CD8-positive, alpha-beta memory T cell (primary cell): ENCODE measurements at regions not wholly inside any gene's neighbourhood (a gene's known extent, or its start where the extent isn't known, plus 50 kb on each side); places are given as distances from the start of the nearest gene placed in this dataset.

Experiments
- CTCF ChIA-PET: fragments of 350-600 bp; sonication (Branson Sonifier 250); formaldehyde crosslinking; loops from one replicate; lab custom pipeline; 2021; ENCODE audit warnings: antibody characterized with exemption; lab: Charles Lee
- POLR2A ChIA-PET: fragments of 350-600 bp; sonication (Branson Sonifier 250); formaldehyde crosslinking; loops from one replicate; lab custom pipeline; 2021; ENCODE audit warnings: antibody characterized with exemption; lab: Charles Lee
- DNase-seq, 5 donors: peaks; one replicate each; pipeline versions ENCODE4 v3.0.0 to v3.0.0-alpha.2; 2020 to 2022; ENCODE audit warnings: mixed read lengths in 1 of 5
- H3K27ac ChIP-seq: one replicate; pipeline ENCODE4 v1.7.0; 2013; ENCODE audit warnings: low read depth, mild to moderate bottlenecking, low read length, moderate library complexity
- H3K27me3 ChIP-seq: 2 replicates; pipeline ENCODE4 v1.7.0; 2013; ENCODE audit warnings: low read length, mild to moderate bottlenecking; ENCODE audit not compliant: insufficient read depth, poor library complexity, severe bottlenecking
- H3K36me3 ChIP-seq: 2 replicates; pipeline ENCODE4 v1.7.0; 2013; ENCODE audit warnings: mild to moderate bottlenecking, low read length, moderate library complexity; ENCODE audit not compliant: insufficient read depth
- H3K4me1 ChIP-seq: 2 replicates; pipeline ENCODE4 v1.7.0; 2013; ENCODE audit warnings: mild to moderate bottlenecking, low read length, moderate library complexity; ENCODE audit not compliant: insufficient read depth
- H3K4me3 ChIP-seq: 2 replicates; pipeline ENCODE4 v1.7.0; 2013; ENCODE audit warnings: mild to moderate bottlenecking, low read length
- H3K9me3 ChIP-seq: 2 replicates; pipeline ENCODE4 v1.7.0; 2013; ENCODE audit warnings: mild to moderate bottlenecking, low read length
- H3K27ac Mint-ChIP-seq, 8 donors: one replicate each; pipeline ENCODE4 v1.8.0; 2020 to 2021; ENCODE audit warnings: mixed read lengths in 8 of 8, mild to moderate bottlenecking in 6 of 8, inconsistent platforms in 3 of 8, moderate library complexity in 3 of 8
- H3K27me3 Mint-ChIP-seq, 2 donors: one replicate each; pipeline ENCODE4 v1.8.0; 2020 to 2021; ENCODE audit warnings: mixed read lengths in 2 of 2, mild to moderate bottlenecking in 1 of 2, moderate library complexity in 1 of 2
- H3K36me3 Mint-ChIP-seq, 3 donors: one replicate each; pipeline ENCODE4 v1.8.0; 2020 to 2021; ENCODE audit warnings: mixed read lengths in 3 of 3, inconsistent platforms in 1 of 3, mild to moderate bottlenecking in 1 of 3
- H3K4me1 Mint-ChIP-seq, 3 donors: one replicate each; pipeline ENCODE4 v1.8.0; 2020 to 2021; ENCODE audit warnings: mixed read lengths in 3 of 3, inconsistent platforms in 1 of 3, mild to moderate bottlenecking in 1 of 3
- H3K4me3 Mint-ChIP-seq, 7 donors: one replicate each; pipeline ENCODE4 v1.8.0; 2020 to 2021; ENCODE audit warnings: mixed read lengths in 7 of 7, mild to moderate bottlenecking in 6 of 7, moderate library complexity in 4 of 7, inconsistent platforms in 2 of 7
- H3K9me3 Mint-ChIP-seq, 5 donors: one replicate each; pipeline ENCODE4 v1.8.0; 2020 to 2022; ENCODE audit warnings: mixed read lengths in 5 of 5, mild to moderate bottlenecking in 3 of 5, moderate library complexity in 2 of 5, inconsistent platforms in 1 of 5

- no peak for DNase-seq
- Histone ChIP-seq H3K4me1 (no peaks in the 10 kb centered on the region), H3K27me3 (no peaks in the 10 kb centered on the region), H3K36me3 (no peaks in the 10 kb centered on the region), H3K9me3 (no peaks in the 10 kb centered on the region), H3K4me3 (no peak overlapping the region), H3K27ac (no peak overlapping the region)
- peaks cover 0 to 6% (median 0%) of the 10 kb centered on the region in 5 donors for H3K9me3 Mint-ChIP-seq
- CTCF ChIA-PET: no interaction called here
- H3K27ac Mint-ChIP-seq: no peak overlapping the region
- H3K4me1 Mint-ChIP-seq: no peaks in the 10 kb centered on the region
- no peaks in the 10 kb centered on the region for H3K36me3 Mint-ChIP-seq
- H3K4me3 Mint-ChIP-seq: no peak overlapping the region
- POLR2A ChIA-PET: no interaction called here
- no peaks in the 10 kb centered on the region for H3K27me3 Mint-ChIP-seq
Measured at GRCh38 chr2:223165423-223166214, 113.6 kb downstream of the KCNE4 start.

GRCh38 chr2:223166215-223166493 is 114.2 kb downstream of the KCNE4 start:
- Mint-ChIP-seq H3K9me3 (peaks cover 0 to 6% (median 0%) of the 10 kb centered on the region in 5 donors), H3K27ac (no peak overlapping the region), H3K27me3 (no peaks in the 10 kb centered on the region), H3K4me3 (no peak overlapping the region), H3K4me1 (no peaks in the 10 kb centered on the region), H3K36me3 (no peaks in the 10 kb centered on the region)
- ChIA-PET POLR2A (no interaction called here), CTCF (no interaction called here)
- H3K27me3 ChIP-seq: no peaks in the 10 kb centered on the region
- H3K27ac ChIP-seq: no peak overlapping the region
- no peak overlapping the region for H3K4me3 ChIP-seq
- no peaks in the 10 kb centered on the region for H3K9me3 ChIP-seq
- no peaks in the 10 kb centered on the region for H3K4me1 ChIP-seq
- H3K36me3 ChIP-seq: no peaks in the 10 kb centered on the region
- no peak for DNase-seq

GRCh38 chr2:223166983-223167650 is 115.1 kb downstream of the KCNE4 start:
- H3K27ac ChIP-seq: no peak overlapping the region
- Mint-ChIP-seq H3K4me3 (no peak overlapping the region), H3K9me3 (peaks cover 0 to 6% (median 0%) of the 10 kb centered on the region in 5 donors), H3K4me1 (no peaks in the 10 kb centered on the region), H3K36me3 (no peaks in the 10 kb centered on the region), H3K27me3 (no peaks in the 10 kb centered on the region), H3K27ac (no peak overlapping the region)
- no peaks in the 10 kb centered on the region for H3K9me3 ChIP-seq
- POLR2A ChIA-PET: no interaction called here
- no peaks in the 10 kb centered on the region for H3K36me3 ChIP-seq
- no peaks in the 10 kb centered on the region for H3K4me1 ChIP-seq
- CTCF ChIA-PET: no interaction called here
- no peaks in the 10 kb centered on the region for H3K27me3 ChIP-seq
- no peak for DNase-seq
- no peak overlapping the region for H3K4me3 ChIP-seq

DNA sequence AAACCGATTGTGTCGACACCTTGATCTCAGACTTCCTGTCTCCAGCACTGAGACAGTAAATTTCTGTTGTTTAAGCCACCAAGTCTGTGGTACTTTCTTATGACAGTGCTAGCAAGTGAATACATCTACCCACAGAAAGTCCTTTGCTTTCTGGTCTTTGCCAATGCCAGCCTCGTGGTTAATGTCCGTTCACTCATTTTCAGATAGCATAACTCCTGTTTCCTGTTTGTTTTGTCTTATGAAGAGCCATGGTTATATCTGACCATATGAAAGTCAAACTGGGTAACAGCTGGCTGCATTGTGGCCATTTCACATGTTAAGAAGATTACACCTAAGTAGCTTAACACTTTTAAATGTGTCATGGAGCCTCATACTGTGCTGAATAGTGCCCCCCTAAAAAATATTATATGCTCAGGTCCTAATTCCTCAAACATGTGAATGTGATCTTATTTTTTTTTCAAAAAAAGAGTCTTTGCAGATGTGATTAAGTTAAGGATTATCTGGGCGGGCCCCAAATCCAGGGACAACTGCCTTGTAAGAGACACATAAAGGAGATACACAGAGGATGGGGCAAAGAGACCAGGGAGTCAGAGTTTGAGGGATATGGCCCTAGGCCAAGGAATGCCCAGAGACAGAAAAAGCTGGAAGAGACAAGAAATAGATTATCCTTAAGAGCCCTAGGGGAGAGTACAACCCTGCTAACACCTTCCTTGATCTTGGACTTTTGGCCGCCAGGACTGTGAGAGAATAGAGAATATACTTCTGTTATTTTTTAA is 118.0 kb downstream of the KCNE4 start:
- no peak for DNase-seq
- Mint-ChIP-seq H3K9me3 (peaks cover 0 to 6% (median 0%) of the 10 kb centered on the region in 5 donors), H3K27ac (no peak overlapping the region), H3K36me3 (no peaks in the 10 kb centered on the region), H3K4me3 (no peak overlapping the region), H3K4me1 (no peaks in the 10 kb centered on the region), H3K27me3 (peaks cover 0 to 2% of the 10 kb centered on the region in 2 donors)
- no peaks in the 10 kb centered on the region for H3K36me3 ChIP-seq
- H3K27ac ChIP-seq: no peak overlapping the region
- CTCF ChIA-PET: no interaction called here
- no peaks in the 10 kb centered on the region for H3K4me1 ChIP-seq
- POLR2A ChIA-PET: no interaction called here
- no peaks in the 10 kb centered on the region for H3K27me3 ChIP-seq
- H3K4me3 ChIP-seq: no peak overlapping the region
- H3K9me3 ChIP-seq: no peaks in the 10 kb centered on the region

GRCh38 chr2:223176970-223177369 is 125.0 kb downstream of the KCNE4 start:
- H3K36me3 ChIP-seq: no peaks in the 10 kb centered on the region
- Mint-ChIP-seq H3K4me1 (no peaks in the 10 kb centered on the region), H3K36me3 (no peaks in the 10 kb centered on the region), H3K9me3 (no peaks in the 10 kb centered on the region), H3K27me3 (peaks cover 0 to 2% of the 10 kb centered on the region in 2 donors), H3K27ac (no peak overlapping the region), H3K4me3 (no peak overlapping the region)
- POLR2A ChIA-PET: no interaction called here
- H3K27ac ChIP-seq: no peak overlapping the region
- CTCF ChIA-PET: no interaction called here
- H3K4me1 ChIP-seq: no peaks in the 10 kb centered on the region
- H3K9me3 ChIP-seq: no peaks in the 10 kb centered on the region
- no peaks in the 10 kb centered on the region for H3K27me3 ChIP-seq
- no peak overlapping the region for H3K4me3 ChIP-seq
- DNase-seq: no peak

GRCh38 chr2:223180463-223180862 is 128.5 kb downstream of the KCNE4 start:
- H3K9me3 Mint-ChIP-seq: peaks cover 0 to 3% (median 0%) of the 10 kb centered on the region in 5 donors

DNA sequence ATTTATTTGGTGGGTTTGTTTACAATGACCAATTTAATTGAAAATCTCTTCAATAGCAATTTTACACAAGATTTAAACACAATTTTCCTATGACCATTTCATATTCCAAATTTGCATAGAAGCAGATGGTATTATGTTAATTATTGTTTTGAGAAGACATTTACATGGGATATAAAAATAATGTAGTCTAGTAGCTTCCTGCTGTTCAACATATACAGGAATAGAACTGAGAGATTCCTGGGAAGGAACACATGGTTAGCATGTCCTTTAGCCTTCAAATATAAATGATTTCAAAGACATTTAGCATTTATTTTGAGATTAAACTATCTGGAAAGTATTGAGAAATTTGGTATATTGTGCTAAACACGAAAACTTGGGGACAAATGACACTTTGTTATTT is 129.6 kb downstream of the KCNE4 start:
- Histone ChIP-seq H3K4me1 (no peaks in the 10 kb centered on the region), H3K4me3 (no peak overlapping the region), H3K27ac (no peak overlapping the region), H3K36me3 (no peaks in the 10 kb centered on the region), H3K27me3 (no peaks in the 10 kb centered on the region), H3K9me3 (no peaks in the 10 kb centered on the region)
- H3K4me1 Mint-ChIP-seq: no peaks in the 10 kb centered on the region
- POLR2A ChIA-PET: no interaction called here
- no peak overlapping the region for H3K27ac Mint-ChIP-seq
- no peak overlapping the region for H3K4me3 Mint-ChIP-seq
- DNase-seq: no peak
- peaks cover 0 to 3% (median 0%) of the 10 kb centered on the region in 5 donors for H3K9me3 Mint-ChIP-seq
- peaks cover 0 to 2% of the 10 kb centered on the region in 2 donors for H3K27me3 Mint-ChIP-seq
- no peaks in the 10 kb centered on the region for H3K36me3 Mint-ChIP-seq
- CTCF ChIA-PET: no interaction called here

More at GRCh38 chr2:223180463-223180862, 128.5 kb downstream of the KCNE4 start:
- H3K4me1 ChIP-seq: no peaks in the 10 kb centered on the region
- peaks cover 0 to 2% of the 10 kb centered on the region in 2 donors for H3K27me3 Mint-ChIP-seq
- H3K27ac ChIP-seq: no peak overlapping the region
- no peaks in the 10 kb centered on the region for H3K27me3 ChIP-seq
- H3K4me1 Mint-ChIP-seq: no peaks in the 10 kb centered on the region
- H3K4me3 Mint-ChIP-seq: no peak overlapping the region
- no peaks in the 10 kb centered on the region for H3K9me3 ChIP-seq
- no peak for DNase-seq
- no peak overlapping the region for H3K27ac Mint-ChIP-seq
- H3K4me3 ChIP-seq: no peak overlapping the region
- no peaks in the 10 kb centered on the region for H3K36me3 Mint-ChIP-seq
- H3K36me3 ChIP-seq: no peaks in the 10 kb centered on the region
- CTCF ChIA-PET: no interaction called here
- POLR2A ChIA-PET: no interaction called here

- Mint-ChIP-seq H3K27me3 (peaks cover 0 to 2% of the 10 kb centered on the region in 2 donors), H3K4me1 (no peaks in the 10 kb centered on the region), H3K27ac (no peak overlapping the region), H3K9me3 (peaks cover 0 to 3% (median 0%) of the 10 kb centered on the region in 5 donors), H3K4me3 (no peak overlapping the region), H3K36me3 (no peaks in the 10 kb centered on the region)
- H3K27me3 ChIP-seq: no peaks in the 10 kb centered on the region
- no peak overlapping the region for H3K4me3 ChIP-seq
- CTCF ChIA-PET: no interaction called here
- no peaks in the 10 kb centered on the region for H3K36me3 ChIP-seq
- H3K27ac ChIP-seq: no peak overlapping the region
- no peak for DNase-seq
- POLR2A ChIA-PET: no interaction called here
- no peaks in the 10 kb centered on the region for H3K9me3 ChIP-seq
- H3K4me1 ChIP-seq: no peaks in the 10 kb centered on the region
Measured at GRCh38 chr2:223182356-223182755, 130.4 kb downstream of the KCNE4 start.
